ENCODE measurements at regions not wholly inside any gene's neighbourhood (a gene's known extent, or its start where the extent isn't known, plus 50 kb on each side); places are given as distances from the start of the nearest gene placed in this dataset.
"Not testable (repeated sequence)": the region's sequence is repeated elsewhere in the genome, so short reads cannot be mapped to it uniquely, and the experiment has no call there.

- Histone ChIP-seq H3K9me3 (ENCODE audit: low read length) (no peaks in the 10 kb centered on the region), H3K27me3 (ENCODE audit: low read length) (no peaks in the 10 kb centered on the region), H2AFZ (ENCODE audit: low read length) (no peak overlapping the region), H3K79me2 (ENCODE audit: low read length) (no peaks in the 10 kb centered on the region), H4K20me1 (ENCODE audit: insufficient read depth, low read depth, low read length) (no peaks in the 10 kb centered on the region), H3K4me1 (ENCODE audit: low read length) (no peaks in the 10 kb centered on the region), H3K27ac (ENCODE audit: low read length) (no peak overlapping the region), H3K9ac (ENCODE audit: low read length) (no peak overlapping the region), H3K4me2 (ENCODE audit: low read depth, low read length, poor library complexity, severe bottlenecking) (no peak overlapping the region), H3K9me2 (replicated peaks; ENCODE audit: insufficient read depth, low read length) (no peaks in the 10 kb centered on the region), H3K4me3 (ENCODE audit: low read length) (no peak overlapping the region), H3K36me3 (ENCODE audit: insufficient read depth, low read length) (no peaks in the 10 kb centered on the region)
- peak; percentile 37 for DNase-seq
Observed at GRCh38 chr6:85856235-85856634, 213.5 kb upstream of the SYNCRIP start.

DNA sequence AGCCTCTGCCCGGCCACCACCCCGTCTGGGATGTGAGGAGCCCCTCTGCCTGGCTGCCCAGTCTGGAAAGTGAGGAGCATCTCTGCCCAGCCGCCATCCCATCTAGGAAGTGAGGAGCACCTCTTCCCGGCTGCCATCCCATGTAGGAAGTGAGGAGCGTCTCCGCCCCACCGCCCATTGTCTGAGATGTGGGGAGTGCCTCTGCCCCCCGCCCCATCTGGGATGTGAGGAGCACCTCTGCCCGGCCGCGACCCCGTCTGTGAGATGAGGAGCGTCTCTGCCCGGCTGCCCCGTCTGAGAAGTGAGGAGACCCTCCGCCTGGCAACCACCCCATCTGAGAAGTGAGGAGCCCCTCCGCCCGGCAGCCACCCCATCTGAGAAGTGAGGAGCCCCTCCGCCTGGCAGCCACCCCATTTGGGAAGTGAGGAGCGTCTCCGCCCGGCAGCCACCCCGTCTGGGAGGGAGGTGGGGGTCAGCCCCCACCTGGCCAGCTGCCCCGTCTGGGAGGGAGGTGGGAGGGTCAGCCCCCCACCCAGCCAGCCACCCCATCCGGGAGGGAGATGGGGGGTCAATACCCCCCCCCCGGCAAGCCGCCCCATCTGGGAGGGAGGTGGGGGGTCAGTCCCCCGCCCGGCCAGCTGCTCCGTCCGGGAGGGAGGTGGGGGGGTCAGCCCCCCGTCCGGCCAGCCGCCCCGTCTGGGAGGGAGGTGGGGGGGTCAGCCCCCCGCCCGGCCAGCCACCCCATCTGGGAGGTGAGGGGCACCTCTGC is 195.8 kb upstream of the SYNCRIP start:
- not testable (repeated sequence) for H4K20me1 ChIP-seq (ENCODE audit: insufficient read depth, low read depth, low read length); H3K36me3 ChIP-seq (ENCODE audit: insufficient read depth, low read length); H3K9me2 ChIP-seq (replicated peaks; ENCODE audit: insufficient read depth, low read length); DNase-seq; H3K79me2 ChIP-seq (ENCODE audit: low read length); H2AFZ ChIP-seq (ENCODE audit: low read length); H3K9me3 ChIP-seq (ENCODE audit: low read length); H3K27ac ChIP-seq (ENCODE audit: low read length); H3K4me3 ChIP-seq (ENCODE audit: low read length); H3K9ac ChIP-seq (ENCODE audit: low read length); H3K4me2 ChIP-seq (ENCODE audit: low read depth, low read length, poor library complexity, severe bottlenecking); H3K27me3 ChIP-seq (ENCODE audit: low read length); H3K4me1 ChIP-seq (ENCODE audit: low read length)

DNA sequence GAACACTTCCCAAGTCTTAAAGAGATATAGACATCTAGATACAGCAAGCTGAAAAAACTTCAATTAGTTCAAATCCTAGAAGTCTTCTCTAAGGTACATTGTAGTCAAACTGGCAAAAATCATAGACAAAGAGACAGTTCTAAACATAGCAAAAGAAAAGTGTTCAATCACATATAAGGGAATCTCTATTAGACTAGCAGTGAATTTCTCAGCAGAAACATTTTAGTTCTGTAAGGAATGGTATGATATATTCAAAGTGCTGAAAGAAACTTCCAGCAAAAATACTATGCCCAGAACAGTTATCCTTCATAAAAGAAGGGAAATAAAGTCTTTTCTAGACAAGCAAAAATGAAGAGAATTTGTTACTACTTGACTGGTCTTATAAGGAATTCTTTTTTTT is 186.3 kb upstream of the SYNCRIP start:
- Histone ChIP-seq H3K4me2 (ENCODE audit: low read depth, low read length, poor library complexity, severe bottlenecking) (no peak overlapping the region), H2AFZ (ENCODE audit: low read length) (no peak overlapping the region), H3K9ac (ENCODE audit: low read length) (no peak overlapping the region), H3K27me3 (ENCODE audit: low read length) (no peaks in the 10 kb centered on the region), H3K4me3 (ENCODE audit: low read length) (no peak overlapping the region), H3K9me3 (ENCODE audit: low read length) (peaks cover 2% of the 10 kb centered on the region; the same call in 1 of the 2 replicates), H3K36me3 (ENCODE audit: insufficient read depth, low read length) (no peaks in the 10 kb centered on the region; the same call in 1 of the 2 replicates), H3K79me2 (ENCODE audit: low read length) (no peaks in the 10 kb centered on the region), H3K27ac (ENCODE audit: low read length) (no peak overlapping the region), H3K9me2 (replicated peaks; ENCODE audit: insufficient read depth, low read length) (no peaks in the 10 kb centered on the region), H3K4me1 (ENCODE audit: low read length) (no peaks in the 10 kb centered on the region), H4K20me1 (ENCODE audit: insufficient read depth, low read depth, low read length) (no peaks in the 10 kb centered on the region)
- DNase-seq = peak; percentile 40

DNA sequence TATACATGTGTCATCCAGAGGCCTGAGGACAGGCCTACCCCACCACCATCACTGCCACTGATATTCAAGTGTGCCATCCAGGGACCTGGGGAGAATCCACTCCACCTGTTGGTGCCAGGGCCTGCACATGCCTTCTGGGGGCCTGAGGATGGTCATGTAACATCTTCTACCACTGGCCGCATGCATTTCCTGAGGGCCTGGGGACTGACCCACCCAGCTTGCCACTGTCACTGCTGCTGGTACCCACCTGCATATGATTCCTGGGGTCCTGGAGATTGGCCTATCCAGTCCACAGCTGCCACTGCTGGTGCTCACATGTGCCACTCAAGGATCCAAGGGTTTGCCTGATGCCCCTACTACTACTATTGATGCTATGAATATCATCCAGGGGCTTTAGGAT is 184.3 kb upstream of the SYNCRIP start:
- no peaks in the 10 kb centered on the region for H4K20me1 ChIP-seq (ENCODE audit: insufficient read depth, low read depth, low read length)
- no peak overlapping the region for H3K27ac ChIP-seq (ENCODE audit: low read length)
- no peak for DNase-seq
- no peaks in the 10 kb centered on the region for H3K9me2 ChIP-seq (replicated peaks; ENCODE audit: insufficient read depth, low read length)
- no peak overlapping the region for H3K4me2 ChIP-seq (ENCODE audit: low read depth, low read length, poor library complexity, severe bottlenecking)
- peaks cover 8% of the 10 kb centered on the region for H3K9me3 ChIP-seq (ENCODE audit: low read length)
- no peaks in the 10 kb centered on the region for H3K4me1 ChIP-seq (ENCODE audit: low read length)
- no peaks in the 10 kb centered on the region for H3K79me2 ChIP-seq (ENCODE audit: low read length)
- no peak overlapping the region for H3K4me3 ChIP-seq (ENCODE audit: low read length)
- H3K36me3 ChIP-seq (ENCODE audit: insufficient read depth, low read length) = no peaks in the 10 kb centered on the region; the same call in 1 of the 2 replicates
- H3K27me3 ChIP-seq (ENCODE audit: low read length) = no peaks in the 10 kb centered on the region
- H2AFZ ChIP-seq (ENCODE audit: low read length) = no peak overlapping the region
- H3K9ac ChIP-seq (ENCODE audit: low read length) = no peak overlapping the region

- Histone ChIP-seq H3K4me3 (ENCODE audit: low read length) (no peak overlapping the region), H3K4me2 (ENCODE audit: low read depth, low read length, poor library complexity, severe bottlenecking) (no peak overlapping the region), H2AFZ (ENCODE audit: low read length) (no peak overlapping the region), H3K4me1 (ENCODE audit: low read length) (no peaks in the 10 kb centered on the region), H3K9me3 (ENCODE audit: low read length) (peaks cover 8% of the 10 kb centered on the region), H4K20me1 (ENCODE audit: insufficient read depth, low read depth, low read length) (no peaks in the 10 kb centered on the region), H3K9ac (ENCODE audit: low read length) (no peak overlapping the region), H3K27ac (ENCODE audit: low read length) (no peak overlapping the region), H3K27me3 (ENCODE audit: low read length) (no peaks in the 10 kb centered on the region), H3K9me2 (replicated peaks; ENCODE audit: insufficient read depth, low read length) (no peaks in the 10 kb centered on the region), H3K79me2 (ENCODE audit: low read length) (no peaks in the 10 kb centered on the region), H3K36me3 (ENCODE audit: insufficient read depth, low read length) (no peaks in the 10 kb centered on the region; the same call in 1 of the 2 replicates)
- peak; percentile 33 for DNase-seq
Observed at GRCh38 chr6:85824329-85824728, 181.6 kb upstream of the SYNCRIP start.

DNA sequence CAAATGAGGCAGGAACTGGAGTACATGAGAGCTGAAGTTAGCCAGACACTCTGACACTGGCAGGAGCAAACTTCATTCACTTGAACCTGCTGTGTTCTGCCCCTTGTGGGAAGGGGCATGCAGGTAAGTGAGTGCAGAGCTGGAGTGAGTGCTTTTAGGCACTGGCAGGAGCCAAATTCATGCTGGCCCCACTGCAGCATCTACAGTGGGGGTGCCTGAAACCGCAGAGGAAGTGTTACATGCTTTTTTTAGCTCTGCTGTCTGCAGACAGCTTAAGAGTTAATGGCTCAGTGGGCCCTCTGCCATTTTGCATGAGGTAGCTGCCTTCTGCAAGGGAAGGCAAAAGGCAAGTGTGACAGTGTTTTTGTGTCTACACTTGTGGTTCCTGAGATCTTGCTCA is 167.9 kb upstream of the SYNCRIP start:
- Histone ChIP-seq H3K9ac (ENCODE audit: low read length) (peak overlapping the region; percentile 37; the same call in 1 of the 2 replicates), H3K27me3 (ENCODE audit: low read length) (no peaks in the 10 kb centered on the region), H3K4me1 (ENCODE audit: low read length) (peaks cover 32% of the 10 kb centered on the region), H3K4me3 (ENCODE audit: low read length) (peak overlapping the region; percentile 23; the same call in 1 of the 2 replicates), H3K4me2 (ENCODE audit: low read depth, low read length, poor library complexity, severe bottlenecking) (peak overlapping the region; percentile 55), H3K9me3 (ENCODE audit: low read length) (peaks cover 28% of the 10 kb centered on the region), H4K20me1 (ENCODE audit: insufficient read depth, low read depth, low read length) (no peaks in the 10 kb centered on the region), H3K27ac (ENCODE audit: low read length) (peak overlapping the region; percentile 85), H3K79me2 (ENCODE audit: low read length) (no peaks in the 10 kb centered on the region), H3K36me3 (ENCODE audit: insufficient read depth, low read length) (peaks cover 4% of the 10 kb centered on the region; the same call in 1 of the 2 replicates), H3K9me2 (replicated peaks; ENCODE audit: insufficient read depth, low read length) (no peaks in the 10 kb centered on the region), H2AFZ (ENCODE audit: low read length) (peak overlapping the region; percentile 34; the same call in 1 of the 2 replicates)
- peak; percentile 92 for DNase-seq

GRCh38 chr6:85803721-85804120 is 161.0 kb upstream of the SYNCRIP start:
- no peaks in the 10 kb centered on the region for H3K27me3 ChIP-seq (ENCODE audit: low read length)
- H3K36me3 ChIP-seq (ENCODE audit: insufficient read depth, low read length) = no peaks in the 10 kb centered on the region; the same call in 1 of the 2 replicates
- no peaks in the 10 kb centered on the region for H4K20me1 ChIP-seq (ENCODE audit: insufficient read depth, low read depth, low read length)
- H2AFZ ChIP-seq (ENCODE audit: low read length) = no peak overlapping the region
- peaks cover 32% of the 10 kb centered on the region for H3K4me1 ChIP-seq (ENCODE audit: low read length)
- H3K9me3 ChIP-seq (ENCODE audit: low read length) = peaks cover 11% of the 10 kb centered on the region; the same call in 1 of the 2 replicates
- H3K4me2 ChIP-seq (ENCODE audit: low read depth, low read length, poor library complexity, severe bottlenecking) = peak overlapping the region; percentile 53
- H3K9ac ChIP-seq (ENCODE audit: low read length) = no peak overlapping the region
- no peak overlapping the region for H3K4me3 ChIP-seq (ENCODE audit: low read length)
- H3K9me2 ChIP-seq (replicated peaks; ENCODE audit: insufficient read depth, low read length) = no peaks in the 10 kb centered on the region
- no peaks in the 10 kb centered on the region for H3K79me2 ChIP-seq (ENCODE audit: low read length)
- no peak for DNase-seq
- no peak overlapping the region for H3K27ac ChIP-seq (ENCODE audit: low read length)

DNA sequence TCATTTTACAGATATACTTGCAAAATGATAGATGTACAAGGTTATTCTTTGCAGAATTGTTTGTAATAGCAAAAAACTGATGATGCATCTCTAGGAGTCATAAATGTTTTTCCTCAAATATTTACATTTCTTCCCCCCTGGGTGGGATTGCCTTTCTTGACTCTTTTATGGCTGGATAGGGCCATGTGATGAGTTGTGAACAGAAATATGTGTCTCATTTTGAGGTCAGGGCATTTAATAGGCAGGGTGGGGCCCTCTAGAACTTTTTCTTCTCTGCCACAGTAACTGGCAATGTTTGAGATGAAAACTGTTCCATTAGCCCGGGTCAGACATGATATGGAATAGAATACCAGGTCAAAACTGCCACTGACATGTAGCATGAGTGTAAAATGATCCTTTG is 159.5 kb upstream of the SYNCRIP start:
- Histone ChIP-seq H4K20me1 (ENCODE audit: insufficient read depth, low read depth, low read length) (no peaks in the 10 kb centered on the region), H3K27ac (ENCODE audit: low read length) (no peak overlapping the region), H3K9ac (ENCODE audit: low read length) (no peak overlapping the region), H3K27me3 (ENCODE audit: low read length) (no peaks in the 10 kb centered on the region), H3K9me2 (replicated peaks; ENCODE audit: insufficient read depth, low read length) (no peaks in the 10 kb centered on the region), H3K36me3 (ENCODE audit: insufficient read depth, low read length) (no peaks in the 10 kb centered on the region), H3K79me2 (ENCODE audit: low read length) (no peaks in the 10 kb centered on the region), H3K4me3 (ENCODE audit: low read length) (no peak overlapping the region), H3K9me3 (ENCODE audit: low read length) (no peaks in the 10 kb centered on the region), H3K4me2 (ENCODE audit: low read depth, low read length, poor library complexity, severe bottlenecking) (no peak overlapping the region), H2AFZ (ENCODE audit: low read length) (no peak overlapping the region), H3K4me1 (ENCODE audit: low read length) (peaks cover 32% of the 10 kb centered on the region)
- DNase-seq = no peak
